GM12878 (cell line): ENCODE measurements at regions not wholly inside any gene's neighbourhood (a gene's known extent, or its start where the extent isn't known, plus 50 kb on each side); places are given as distances from the start of the nearest gene placed in this dataset.

Experiments
- ATAC-seq: fragments of 200-7000 bp; cut with Tn5 transposase; 3 replicates; pipeline ENCODE4 v1.9.1; 2020; ENCODE audit warnings: mild to moderate bottlenecking, moderate library complexity
- BruUV-seq: library from RNA; stranded (reverse); fragments of 400-500 nt; replicated peaks from 2 replicates; lab custom pipeline; 2021; lab: Mats Ljungman, UMichigan
- CTCF ChIA-PET: fragments of 300-600 bp; sonication (Branson Sonifier 250); formaldehyde crosslinking; extraction: SDS; loops from one replicate; lab custom pipeline; 2021; ENCODE audit warnings: inconsistent platforms; lab: Yijun Ruan, JAX
- POLR2A ChIA-PET: fragments of 350-600 bp; formaldehyde crosslinking; extraction: SDS; loops from one replicate; lab custom pipeline; 2021; ENCODE audit warnings: inconsistent platforms; lab: Charles Lee
- RAD21 ChIA-PET: fragments of 300-600 bp; sonication (Branson Sonifier 250); formaldehyde crosslinking; loops from one replicate; lab custom pipeline; 2023; ENCODE audit warnings: antibody characterized with exemption; ENCODE audit not compliant: unreplicated experiment; lab: Charles Lee
- SMC1A ChIA-PET: fragments of 300-600 bp; sonication (Branson Sonifier 250); formaldehyde crosslinking; loops from one replicate; lab custom pipeline; 2023; ENCODE audit not compliant: unreplicated experiment, uncharacterized antibody; lab: Charles Lee
- DNase-seq: peaks from one replicate; pipeline ENCODE4 v3.0.0-alpha.2; 2011; ENCODE audit warnings: low read depth, low spot score
- FAIRE-seq: peaks from 3 replicates; lab custom pipeline; 2011; peaks lifted over from hg19 to GRCh38; lab: Jason Lieb, UNC
- H2AFZ ChIP-seq: 2 replicates; pipeline ENCODE4 v1.6.0; 2011; ENCODE audit warnings: low read depth, low read length, control low read depth; ENCODE audit not compliant: control insufficient read depth
- H3K27ac ChIP-seq: 2 replicates; pipeline ENCODE4 v1.5.1; 2011; ENCODE audit warnings: control low read depth; ENCODE audit not compliant: control insufficient read depth, insufficient read depth
- H3K27me3 ChIP-seq, 2 experiments: replicated peaks in 1 of 2; 2 replicates each; pipeline versions ENCODE4 v1.6.0 to v1.6.1; 2011; ENCODE audit warnings: low read length in 1 of 2; ENCODE audit not compliant: control insufficient read depth in 2 of 2, insufficient read depth in 2 of 2
- H3K36me3 ChIP-seq, 2 experiments: 2 replicates each; pipeline ENCODE4 v1.5.1; 2011; ENCODE audit warnings: low read length in 1 of 2; ENCODE audit not compliant: control insufficient read depth in 2 of 2, insufficient read depth in 2 of 2
- H3K4me1 ChIP-seq: 2 replicates; pipeline ENCODE4 v1.6.1; 2011; ENCODE audit warnings: mild to moderate bottlenecking, low read length, moderate library complexity, mixed read lengths; ENCODE audit not compliant: control insufficient read depth, insufficient read depth
- H3K4me2 ChIP-seq: 2 replicates; pipeline ENCODE4 v1.6.0; 2011; ENCODE audit warnings: control low read depth; ENCODE audit not compliant: control insufficient read depth, insufficient read depth
- H3K4me3 ChIP-seq: fragments of 200-600 bp; sonication (generic); 2 replicates; pipeline ENCODE4 v1.5.1; 2016
- H3K79me2 ChIP-seq: 2 replicates; pipeline ENCODE4 v1.6.0; 2011; ENCODE audit warnings: low read length; ENCODE audit not compliant: control insufficient read depth, insufficient read depth
- H3K9ac ChIP-seq: 2 replicates; pipeline ENCODE4 v1.8.0; 2011; ENCODE audit warnings: low read length, control low read depth, mixed read lengths; ENCODE audit not compliant: control insufficient read depth, insufficient read depth
- H3K9me3 ChIP-seq: replicated peaks from 3 replicates; pipeline ENCODE4 v1.5.1; 2011; ENCODE audit warnings: mild to moderate bottlenecking, low read length; ENCODE audit not compliant: control insufficient read depth, insufficient read depth
- H4K20me1 ChIP-seq: 2 replicates; pipeline ENCODE4 v1.6.0; 2011; ENCODE audit not compliant: control insufficient read depth, insufficient read depth
- JUNB ChIP-seq: IDR thresholded peaks from 2 replicates; pipeline ENCODE4 v1.6.1; 2016; ENCODE audit warnings: antibody characterized with exemption, mild to moderate bottlenecking
- MXI1 ChIP-seq: fragments of 150-350 bp; IDR thresholded peaks from 2 replicates; pipeline ENCODE4 v1.6.1; 2011; ENCODE audit warnings: low read depth, mild to moderate bottlenecking, inconsistent platforms, low read length, improper control_type of control experiment
- PML ChIP-seq: IDR thresholded peaks from 2 replicates; pipeline ENCODE4 v1.6.1; 2012; ENCODE audit warnings: low read length, inconsistent platforms
- RBBP5 ChIP-seq: fragments of 200-600 bp; sonication (generic); conservative IDR thresholded peaks from 2 replicates; pipeline ENCODE4 v1.6.1; 2016
- RCOR1 ChIP-seq: conservative IDR thresholded peaks from 2 replicates; pipeline ENCODE4 v1.6.1; 2012; ENCODE audit warnings: low read depth, low read length, improper control_type of control experiment
- RFX5 ChIP-seq: IDR thresholded peaks from 2 replicates; pipeline ENCODE4 v1.6.1; 2011; ENCODE audit warnings: low read depth, low read length, improper control_type of control experiment
- WRNIP1 ChIP-seq: IDR thresholded peaks from 2 replicates; pipeline ENCODE4 v1.6.1; 2011; ENCODE audit warnings: low read depth, low read length, improper control_type of control experiment, borderline replicate concordance
- WGBS: methylation state at CpG from one replicate; pipeline ENCODE4 v1.1.6; 2016; ENCODE audit warnings: low lambda C conversion rate; ENCODE audit not compliant: insufficient replicate concordance, insufficient coverage; ENCODE audit errors: missing lambda C conversion rate; 5-methylcytosine and 5-hydroxymethylcytosine counted together
- in situ Hi-C: fragments of 300-500 bp; cut with MboI; formaldehyde crosslinking; loops from 9 replicates; pipeline ENCODE4 v1.14.3; 2018; ENCODE audit warnings: mixed read lengths
- intact Hi-C: fragments of 100-400 bp; cut with micrococcal nuclease; formaldehyde crosslinking; loops from one replicate; pipeline ENCODE4 v1.14.2; 2022; ENCODE audit not compliant: unreplicated experiment
- TF ChIP-seq, protein P1 (sequence below): IDR thresholded peaks from 2 replicates; pipeline ENCODE4 v1.6.1; 2011; ENCODE audit warnings: borderline replicate concordance, low read depth, mild to moderate bottlenecking, moderate library complexity, mixed read lengths, low read length; ENCODE audit not compliant: insufficient read depth; ENCODE audit errors: extremely low read length
- TF ChIP-seq, protein P2 (sequence below): IDR thresholded peaks from 2 replicates; pipeline ENCODE4 v1.6.1; 2012; ENCODE audit warnings: improper control_type of control experiment, low read depth, low read length; ENCODE audit not compliant: insufficient replicate concordance
- TF ChIP-seq, protein P3 (sequence below): IDR thresholded peaks from 2 replicates; pipeline ENCODE4 v1.6.1; 2012; ENCODE audit warnings: low read length, inconsistent platforms

DNA sequence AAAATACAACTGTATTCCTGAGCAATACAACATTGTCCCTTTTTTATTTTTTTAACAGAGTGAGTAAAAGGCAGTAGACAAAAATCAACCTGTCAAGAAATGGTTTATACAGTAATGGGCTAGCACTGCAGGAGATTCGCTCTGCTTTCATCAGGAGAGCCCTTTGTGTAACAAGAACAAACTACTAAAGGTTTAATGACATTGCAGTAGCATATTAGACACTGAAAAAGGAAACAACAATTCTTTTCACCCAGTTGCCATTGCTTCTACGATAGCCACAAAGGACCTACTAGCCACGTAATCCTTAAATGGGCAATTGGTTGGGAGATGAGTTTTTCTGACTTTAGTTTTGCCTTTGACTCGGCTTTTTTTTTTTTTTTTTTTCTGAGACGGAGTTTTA, 319.8 kb upstream of the TRPM3 start:
- BruUV-seq = no TSS peak
- ChIA-PET CTCF (no interaction called here), SMC1A (interaction anchor here (1.1 kb wide), 1 partner anchor 8 kb away, joined by 3 read pairs; no protein-coding TSS in a partner anchor), POLR2A (no interaction called here), RAD21 (no interaction called here)
- no peak overlapping the region for H3K4me2 ChIP-seq
- no peaks in the 10 kb centered on the region for H3K9me3 ChIP-seq
- H4K20me1 ChIP-seq = no peaks in the 10 kb centered on the region
- no peak for FAIRE-seq
- DNase-seq = no peak
- no peak overlapping the region for H3K27ac ChIP-seq
- H3K9ac ChIP-seq = no peak overlapping the region
- peaks cover 1 to 2% of the 10 kb centered on the region in 2 experiments; a peak in 2 of 4 replicates for H3K27me3 ChIP-seq
- no peak for ATAC-seq
- H3K4me1 ChIP-seq = no peaks in the 10 kb centered on the region
- no peaks in the 10 kb centered on the region for H3K79me2 ChIP-seq
- no peak overlapping the region for H2AFZ ChIP-seq
- no peak overlapping the region for H3K4me3 ChIP-seq
- 8% methylated on average over 4 of the region's 5 CpGs for WGBS
- no peaks in the 10 kb centered on the region for H3K36me3 ChIP-seq
- no peak for TF ChIP-seq RCOR1
- TF ChIP-seq, protein P1, sequence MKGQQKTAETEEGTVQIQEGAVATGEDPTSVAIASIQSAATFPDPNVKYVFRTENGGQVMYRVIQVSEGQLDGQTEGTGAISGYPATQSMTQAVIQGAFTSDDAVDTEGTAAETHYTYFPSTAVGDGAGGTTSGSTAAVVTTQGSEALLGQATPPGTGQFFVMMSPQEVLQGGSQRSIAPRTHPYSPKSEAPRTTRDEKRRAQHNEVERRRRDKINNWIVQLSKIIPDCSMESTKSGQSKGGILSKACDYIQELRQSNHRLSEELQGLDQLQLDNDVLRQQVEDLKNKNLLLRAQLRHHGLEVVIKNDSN = no peak
- no peak for TF ChIP-seq PML
- no peak for TF ChIP-seq RFX5
- TF ChIP-seq, protein P2, sequence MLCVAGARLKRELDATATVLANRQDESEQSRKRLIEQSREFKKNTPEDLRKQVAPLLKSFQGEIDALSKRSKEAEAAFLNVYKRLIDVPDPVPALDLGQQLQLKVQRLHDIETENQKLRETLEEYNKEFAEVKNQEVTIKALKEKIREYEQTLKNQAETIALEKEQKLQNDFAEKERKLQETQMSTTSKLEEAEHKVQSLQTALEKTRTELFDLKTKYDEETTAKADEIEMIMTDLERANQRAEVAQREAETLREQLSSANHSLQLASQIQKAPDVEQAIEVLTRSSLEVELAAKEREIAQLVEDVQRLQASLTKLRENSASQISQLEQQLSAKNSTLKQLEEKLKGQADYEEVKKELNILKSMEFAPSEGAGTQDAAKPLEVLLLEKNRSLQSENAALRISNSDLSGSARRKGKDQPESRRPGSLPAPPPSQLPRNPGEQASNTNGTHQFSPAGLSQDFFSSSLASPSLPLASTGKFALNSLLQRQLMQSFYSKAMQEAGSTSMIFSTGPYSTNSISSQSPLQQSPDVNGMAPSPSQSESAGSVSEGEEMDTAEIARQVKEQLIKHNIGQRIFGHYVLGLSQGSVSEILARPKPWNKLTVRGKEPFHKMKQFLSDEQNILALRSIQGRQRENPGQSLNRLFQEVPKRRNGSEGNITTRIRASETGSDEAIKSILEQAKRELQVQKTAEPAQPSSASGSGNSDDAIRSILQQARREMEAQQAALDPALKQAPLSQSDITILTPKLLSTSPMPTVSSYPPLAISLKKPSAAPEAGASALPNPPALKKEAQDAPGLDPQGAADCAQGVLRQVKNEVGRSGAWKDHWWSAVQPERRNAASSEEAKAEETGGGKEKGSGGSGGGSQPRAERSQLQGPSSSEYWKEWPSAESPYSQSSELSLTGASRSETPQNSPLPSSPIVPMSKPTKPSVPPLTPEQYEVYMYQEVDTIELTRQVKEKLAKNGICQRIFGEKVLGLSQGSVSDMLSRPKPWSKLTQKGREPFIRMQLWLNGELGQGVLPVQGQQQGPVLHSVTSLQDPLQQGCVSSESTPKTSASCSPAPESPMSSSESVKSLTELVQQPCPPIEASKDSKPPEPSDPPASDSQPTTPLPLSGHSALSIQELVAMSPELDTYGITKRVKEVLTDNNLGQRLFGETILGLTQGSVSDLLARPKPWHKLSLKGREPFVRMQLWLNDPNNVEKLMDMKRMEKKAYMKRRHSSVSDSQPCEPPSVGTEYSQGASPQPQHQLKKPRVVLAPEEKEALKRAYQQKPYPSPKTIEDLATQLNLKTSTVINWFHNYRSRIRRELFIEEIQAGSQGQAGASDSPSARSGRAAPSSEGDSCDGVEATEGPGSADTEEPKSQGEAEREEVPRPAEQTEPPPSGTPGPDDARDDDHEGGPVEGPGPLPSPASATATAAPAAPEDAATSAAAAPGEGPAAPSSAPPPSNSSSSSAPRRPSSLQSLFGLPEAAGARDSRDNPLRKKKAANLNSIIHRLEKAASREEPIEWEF = no peak
- TF ChIP-seq RBBP5 = no peak
- TF ChIP-seq MXI1 = no peak
- no peak for TF ChIP-seq JUNB
- no peak for TF ChIP-seq WRNIP1
- TF ChIP-seq, protein P3, sequence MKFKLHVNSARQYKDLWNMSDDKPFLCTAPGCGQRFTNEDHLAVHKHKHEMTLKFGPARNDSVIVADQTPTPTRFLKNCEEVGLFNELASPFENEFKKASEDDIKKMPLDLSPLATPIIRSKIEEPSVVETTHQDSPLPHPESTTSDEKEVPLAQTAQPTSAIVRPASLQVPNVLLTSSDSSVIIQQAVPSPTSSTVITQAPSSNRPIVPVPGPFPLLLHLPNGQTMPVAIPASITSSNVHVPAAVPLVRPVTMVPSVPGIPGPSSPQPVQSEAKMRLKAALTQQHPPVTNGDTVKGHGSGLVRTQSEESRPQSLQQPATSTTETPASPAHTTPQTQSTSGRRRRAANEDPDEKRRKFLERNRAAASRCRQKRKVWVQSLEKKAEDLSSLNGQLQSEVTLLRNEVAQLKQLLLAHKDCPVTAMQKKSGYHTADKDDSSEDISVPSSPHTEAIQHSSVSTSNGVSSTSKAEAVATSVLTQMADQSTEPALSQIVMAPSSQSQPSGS = no peak
- intact Hi-C loops = no loop called here
- in situ Hi-C loops = no loop called here
